NCI-H1930 (cell line): ENCODE measurements at regions not wholly inside any gene's neighbourhood (a gene's known extent, or its start where the extent isn't known, plus 50 kb on each side); places are given as distances from the start of the nearest gene placed in this dataset.

ENCODE experiments used
- DNase-seq, 2 experiments: peaks; one replicate each; lab custom pipeline; 2025; lab: John Stamatoyannopoulos, UW

- DNase-seq, result no peak
These were observed 62.1 kb upstream of the SMIM21 start for GRCh38 chr18:75489493-75490190.

- no peak for DNase-seq
These were observed 56.2 kb upstream of the SMIM21 start for GRCh38 chr18:75483662-75484061.

- no peak for DNase-seq
These were observed 55.4 kb upstream of the SMIM21 start for GRCh38 chr18:75482880-75483279.

GRCh38 chr18:75480487-75480886 lies 53.0 kb upstream of the SMIM21 start:
- no peak for DNase-seq

- peak in 1 of 2 experiments; percentile 8 for DNase-seq
These were observed 51.7 kb upstream of the SMIM21 start for GRCh38 chr18:75478996-75479880.

GRCh38 chr18:75477900-75478299 lies 50.4 kb upstream of the SMIM21 start:
- no peak for DNase-seq
